ENCODE measurements at regions not wholly inside any gene's neighbourhood (a gene's known extent, or its start where the extent isn't known, plus 50 kb on each side); places are given as distances from the start of the nearest gene placed in this dataset.

- TF ChIP-seq TAF1 (IDR thresholded peaks at IDR 0.05; ENCODE audit: borderline replicate concordance, insufficient read depth, low read length), result no peak
- TF ChIP-seq POLR2AphosphoS5 (IDR thresholded peaks at IDR 0.05; ENCODE audit: low read depth, low read length), result no peak
- TF ChIP-seq SIN3A (IDR thresholded peaks at IDR 0.05; ENCODE audit: borderline replicate concordance, insufficient read depth, low read length), result no peak
- TF ChIP-seq REST (IDR thresholded peaks at IDR 0.05; ENCODE audit: insufficient read depth in 1 of 2, low read depth in 2 of 2, low read length in 2 of 2), result no peak
- no peak for TF ChIP-seq FOXP2 (optimal IDR thresholded peaks at IDR 0.05; ENCODE audit: borderline replicate concordance, extremely low read depth, extremely low read length, insufficient read depth)
Measured at GRCh38 chr7:84912993-84913635, 273.7 kb downstream of the SEMA3D start.

All from PFSK-1 (cell line).